ENCODE measurements at regions not wholly inside any gene's neighbourhood (a gene's known extent, or its start where the extent isn't known, plus 50 kb on each side); places are given as distances from the start of the nearest gene placed in this dataset.

DNA sequence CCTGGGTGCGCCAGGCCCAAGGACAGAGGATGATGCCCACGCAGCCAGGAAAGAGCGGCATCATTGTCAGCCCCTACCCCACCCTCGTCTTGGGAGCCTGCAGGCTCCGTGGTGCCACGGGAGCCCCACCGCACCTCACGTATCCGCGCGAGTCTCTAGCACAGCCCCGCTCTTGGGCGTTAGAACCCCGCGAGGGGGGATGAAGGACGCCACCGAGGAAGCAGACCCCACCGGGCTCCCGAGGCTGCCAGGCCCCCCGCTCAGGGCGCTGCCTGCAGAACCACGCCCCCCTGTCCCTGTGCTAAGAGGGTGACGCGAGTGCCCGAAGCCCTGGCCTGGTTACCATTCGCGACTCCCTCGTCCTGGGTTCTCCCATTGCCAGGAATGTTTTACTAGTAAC is 52.3 kb upstream of the MS4A8 start (continued):
- TF ChIP-seq JUND (IDR thresholded peaks at IDR 0.05) (no peak), NR2F2 (IDR thresholded peaks at IDR 0.05) (no peak), FOXA2 (IDR thresholded peaks at IDR 0.05) (no peak)

All from liver (tissue), 2 donors.